Thymus (tissue), 11 donors: ENCODE measurements at regions not wholly inside any gene's neighbourhood (a gene's known extent, or its start where the extent isn't known, plus 50 kb on each side); places are given as distances from the start of the nearest gene placed in this dataset.

Experiments used
- DNase-seq, 9 donors: peaks; one replicate each; pipeline ENCODE4 v3.0.0-alpha.2; 2013; ENCODE audit warnings: low spot score in 9 of 9, low read depth in 6 of 9, missing footprints in 1 of 9
- H3K27ac ChIP-seq, 2 donors: one replicate each; pipeline ENCODE4 v1.5.1; 2013; ENCODE audit warnings: control low read depth in 1 of 2, low read depth in 1 of 2, low read length in 1 of 2, mild to moderate bottlenecking in 1 of 2, moderate library complexity in 1 of 2
- H3K27me3 ChIP-seq, 2 donors: one replicate each; pipeline ENCODE4 v1.5.1; 2013; ENCODE audit warnings: low read length in 1 of 2; ENCODE audit not compliant: control insufficient read depth in 2 of 2, insufficient read depth in 1 of 2
- H3K36me3 ChIP-seq, 2 donors: one replicate each; pipeline ENCODE4 v1.5.1; 2013; ENCODE audit warnings: low read length in 1 of 2, mild to moderate bottlenecking in 1 of 2, moderate library complexity in 1 of 2; ENCODE audit not compliant: control insufficient read depth in 2 of 2, insufficient read depth in 2 of 2
- H3K4me1 ChIP-seq, 2 donors: one replicate each; pipeline ENCODE4 v1.5.1; 2013; ENCODE audit warnings: low read length in 2 of 2; ENCODE audit not compliant: control insufficient read depth in 2 of 2, insufficient read depth in 2 of 2
- H3K4me3 ChIP-seq, 2 donors: one replicate each; pipeline ENCODE4 v1.5.1; 2013; ENCODE audit warnings: low read length in 2 of 2, control low read depth in 1 of 2, mild to moderate bottlenecking in 1 of 2
- H3K9me3 ChIP-seq, 2 donors: one replicate each; pipeline ENCODE4 v1.5.1; 2013; ENCODE audit warnings: low read length in 1 of 2, mild to moderate bottlenecking in 1 of 2; ENCODE audit not compliant: control insufficient read depth in 2 of 2, insufficient read depth in 1 of 2
- WGBS: extraction: QIAGEN DNeasy Blood & Tissue Kit; methylation state at CpG from one replicate; pipeline ENCODE4 v1.1.7; 2013; 5-methylcytosine and 5-hydroxymethylcytosine counted together
- donor health status: healthy.

DNA sequence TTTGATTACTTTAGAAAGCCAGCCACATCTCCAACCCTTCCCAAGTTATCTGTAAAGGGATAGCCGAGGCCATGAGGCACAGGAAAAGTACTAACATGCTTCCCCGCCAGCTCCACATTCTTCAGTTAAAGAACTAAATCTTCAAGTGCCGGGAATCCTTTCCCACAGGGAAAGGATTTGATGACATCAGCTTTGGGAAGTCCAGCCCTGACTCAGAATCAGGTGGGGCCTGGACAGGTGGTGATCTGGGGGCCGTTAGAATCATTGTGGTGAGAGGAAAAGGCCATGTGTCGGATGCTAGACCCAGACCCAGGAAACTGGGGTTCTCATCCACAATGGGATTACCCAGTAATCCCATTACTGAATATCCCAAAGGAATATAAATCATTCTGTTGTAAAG is 580.0 kb downstream of the QKI start:
- Histone ChIP-seq H3K36me3 (no peaks in the 10 kb centered on the region), H3K27me3 (no peaks in the 10 kb centered on the region), H3K4me1 (no peaks in the 10 kb centered on the region), H3K4me3 (no peak overlapping the region), H3K27ac (no peak overlapping the region), H3K9me3 (no peaks in the 10 kb centered on the region)
- DNase-seq = no peak
- WGBS = 95% methylated on average over 5 of the region's 5 CpGs

DNA sequence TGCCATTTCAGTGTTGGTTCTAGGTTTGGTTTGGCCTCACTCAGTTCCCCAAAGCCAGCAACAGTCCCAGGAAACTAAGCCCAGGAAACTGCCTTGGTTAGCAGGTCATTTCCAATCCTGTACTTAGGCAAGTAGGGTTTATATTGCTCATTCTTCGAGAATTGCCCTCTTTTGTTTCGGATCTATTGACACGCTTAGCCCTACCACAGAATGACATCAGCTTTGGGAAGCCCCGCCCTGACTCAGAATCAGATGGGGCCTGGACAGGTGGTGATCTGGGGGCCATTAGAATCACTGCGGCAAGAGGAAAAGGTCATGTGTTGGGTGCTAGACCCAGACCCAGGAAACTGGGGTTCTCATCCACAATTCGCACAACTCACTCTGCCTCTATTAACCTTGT is 578.2 kb downstream of the QKI start:
- no peak overlapping the region for H3K4me3 ChIP-seq
- H3K36me3 ChIP-seq = no peaks in the 10 kb centered on the region
- no peaks in the 10 kb centered on the region for H3K9me3 ChIP-seq
- H3K4me1 ChIP-seq = no peaks in the 10 kb centered on the region
- no peak overlapping the region for H3K27ac ChIP-seq
- H3K27me3 ChIP-seq = no peaks in the 10 kb centered on the region
- DNase-seq = no peak
- 95% methylated on average over 6 of the region's 6 CpGs for WGBS

DNA sequence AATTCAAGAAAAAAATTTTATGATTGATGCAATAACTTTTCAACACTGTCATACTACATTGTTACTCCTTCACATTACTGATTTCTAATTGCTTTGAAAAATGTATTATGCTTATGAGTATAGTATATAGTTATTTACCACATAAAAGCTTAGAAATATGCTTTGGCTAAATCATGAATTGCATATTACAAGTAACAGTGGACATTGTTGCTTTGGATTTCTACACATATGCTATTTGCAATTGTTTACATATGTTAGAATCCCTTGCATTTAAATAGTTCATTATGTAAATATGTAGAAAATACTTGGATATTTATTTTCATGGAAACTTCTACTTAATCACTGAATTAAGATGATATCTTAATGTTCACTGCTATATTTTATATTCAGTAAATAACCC is 577.5 kb downstream of the QKI start:
- no peaks in the 10 kb centered on the region for H3K9me3 ChIP-seq
- H3K4me3 ChIP-seq = no peak overlapping the region
- H3K4me1 ChIP-seq = no peaks in the 10 kb centered on the region
- H3K36me3 ChIP-seq = no peaks in the 10 kb centered on the region
- no peaks in the 10 kb centered on the region for H3K27me3 ChIP-seq
- no peak overlapping the region for H3K27ac ChIP-seq
- no peak for DNase-seq

DNA sequence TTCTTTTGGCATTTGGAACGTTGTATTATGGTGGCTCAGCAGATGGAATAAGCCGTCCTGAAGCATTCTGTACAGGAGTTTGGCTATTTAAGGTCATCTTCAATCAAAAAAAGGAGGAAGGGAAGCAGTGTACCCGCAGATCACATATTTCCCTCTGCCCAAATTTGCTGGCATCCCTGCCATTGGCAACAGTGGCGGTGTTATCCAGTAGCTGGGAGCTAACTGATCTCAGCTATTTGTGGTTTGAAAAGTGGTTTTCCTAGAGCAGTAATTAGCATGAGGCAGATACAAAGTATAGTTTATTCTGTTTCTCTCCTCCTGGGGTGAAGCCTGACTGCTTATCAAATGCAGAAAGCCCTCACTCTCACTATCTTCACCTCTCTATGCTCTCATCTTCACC is 576.8 kb downstream of the QKI start:
- Histone ChIP-seq H3K9me3 (no peaks in the 10 kb centered on the region), H3K4me1 (no peaks in the 10 kb centered on the region), H3K36me3 (no peaks in the 10 kb centered on the region), H3K27ac (no peak overlapping the region), H3K4me3 (no peak overlapping the region), H3K27me3 (no peaks in the 10 kb centered on the region)
- DNase-seq = no peak
- WGBS = 87% methylated on average over 4 of the region's 4 CpGs

DNA sequence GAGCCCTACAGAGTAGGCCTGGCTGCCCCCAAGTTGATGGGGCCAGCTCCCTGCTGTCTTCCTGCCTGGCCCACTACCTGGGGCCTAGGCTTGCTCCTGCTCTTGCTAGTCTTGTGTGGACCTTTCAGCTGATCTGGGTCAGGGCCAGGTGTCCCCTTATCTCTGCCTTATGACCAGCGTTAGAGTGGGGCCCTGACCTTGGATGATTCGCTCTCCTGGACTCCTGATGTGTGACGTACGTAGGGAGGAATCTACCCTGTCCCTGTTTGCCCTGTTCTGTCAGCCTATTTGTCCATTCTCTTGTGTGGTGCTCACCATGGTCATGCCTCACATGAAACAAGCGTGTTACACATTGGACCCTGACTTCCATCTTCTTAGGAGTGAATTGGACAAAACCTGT is 571.8 kb downstream of the QKI start:
- Histone ChIP-seq H3K36me3 (no peaks in the 10 kb centered on the region), H3K4me3 (no peak overlapping the region), H3K9me3 (no peaks in the 10 kb centered on the region), H3K27ac (no peak overlapping the region), H3K27me3 (no peaks in the 10 kb centered on the region), H3K4me1 (peaks cover 0 to 6% of the 10 kb centered on the region in 2 donors)
- DNase-seq = no peak
- WGBS = 88% methylated on average over 5 of the region's 5 CpGs

DNA sequence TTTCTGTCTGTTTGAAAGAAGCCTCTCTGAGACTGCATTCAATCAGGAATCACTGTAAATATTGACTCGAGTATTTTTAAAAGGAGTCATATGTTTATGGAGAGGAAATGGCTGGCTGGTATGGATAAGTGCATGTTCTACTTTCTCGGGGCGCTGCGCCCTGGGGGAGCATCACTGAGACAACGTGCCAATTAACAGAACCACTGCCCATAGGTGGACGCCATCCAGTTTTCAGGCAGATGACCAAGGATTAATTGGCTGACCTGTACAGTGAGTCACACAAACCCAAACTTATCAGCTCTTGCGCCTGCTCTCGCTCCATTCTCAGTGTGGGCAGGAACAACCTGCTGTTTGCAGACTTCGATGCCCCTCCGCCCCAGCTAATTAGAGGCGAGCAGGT is 571.2 kb downstream of the QKI start:
- 81% methylated on average over 11 of the region's 11 CpGs for WGBS

DNA sequence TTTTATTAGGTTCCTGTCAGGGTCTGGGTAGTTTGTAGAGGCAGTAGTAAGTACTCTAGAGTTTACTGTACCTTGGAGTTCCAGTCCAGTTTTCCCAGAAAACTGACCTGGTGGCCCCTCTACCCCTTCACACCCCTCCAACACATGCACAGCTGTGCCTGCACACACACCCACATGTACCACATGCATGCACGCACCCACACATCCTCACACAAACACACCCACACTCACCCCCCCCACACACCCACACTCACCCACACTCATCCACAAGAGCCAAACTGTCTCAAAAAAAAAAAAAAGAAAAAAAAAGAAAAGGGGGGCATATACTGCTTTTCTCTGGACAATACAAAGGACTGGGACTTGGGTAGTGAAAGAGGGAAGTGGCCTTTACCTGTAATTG is 570.5 kb downstream of the QKI start:
- no peak overlapping the region for H3K4me3 ChIP-seq
- no peak overlapping the region for H3K27ac ChIP-seq
- no peak for DNase-seq
- H3K36me3 ChIP-seq = no peaks in the 10 kb centered on the region
- H3K4me1 ChIP-seq = peaks cover 0 to 6% of the 10 kb centered on the region in 2 donors
- H3K27me3 ChIP-seq = no peaks in the 10 kb centered on the region
- 76% methylated on average over 1 of the region's 1 CpG for WGBS
- no peaks in the 10 kb centered on the region for H3K9me3 ChIP-seq

More for the DNA sequence above, 571.2 kb downstream of the QKI start:
- DNase-seq = no peak
- Histone ChIP-seq H3K27ac (no peak overlapping the region), H3K27me3 (no peaks in the 10 kb centered on the region), H3K36me3 (no peaks in the 10 kb centered on the region), H3K9me3 (no peaks in the 10 kb centered on the region), H3K4me3 (no peak overlapping the region), H3K4me1 (peaks cover 0 to 6% of the 10 kb centered on the region in 2 donors)

DNA sequence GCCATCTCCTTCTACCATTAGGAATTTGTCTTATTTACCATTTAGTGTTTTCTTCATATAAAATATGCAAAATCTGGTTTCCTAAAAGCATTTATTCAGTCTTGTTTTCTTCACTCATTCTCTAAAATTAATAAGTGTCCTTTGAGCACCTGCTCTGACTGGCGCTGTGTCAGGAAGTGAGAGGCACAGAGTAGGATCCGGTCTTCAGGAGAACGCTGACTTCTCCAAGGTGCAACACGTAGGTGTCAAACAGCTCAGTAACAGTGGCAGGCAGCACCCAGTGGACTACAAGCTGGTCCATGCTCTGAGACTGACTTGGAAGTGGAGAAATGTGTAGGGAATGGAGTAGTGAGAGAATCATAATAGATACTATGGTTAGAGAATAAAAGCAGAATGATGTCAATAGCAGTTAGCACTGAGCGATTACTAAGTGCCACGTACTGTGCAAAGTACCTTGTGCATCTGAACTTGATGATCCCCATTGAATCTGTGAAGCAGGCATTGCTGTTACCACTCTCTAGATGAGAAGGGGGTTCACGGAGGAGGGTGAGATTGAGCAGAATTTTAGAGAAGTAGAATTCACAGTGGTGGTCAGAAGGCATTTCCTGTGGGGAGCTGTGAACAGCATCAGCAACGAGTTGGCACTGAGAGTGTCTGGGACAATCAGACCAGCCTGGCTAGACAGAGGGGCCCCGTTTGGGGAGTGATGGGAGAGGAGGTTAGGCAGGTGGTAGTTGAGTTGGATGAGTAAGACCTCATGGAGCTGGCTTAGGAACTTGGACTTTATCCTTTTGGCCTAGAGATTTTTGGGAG is 569.8 kb downstream of the QKI start:
- H3K36me3 ChIP-seq = no peaks in the 10 kb centered on the region
- no peaks in the 10 kb centered on the region for H3K9me3 ChIP-seq
- peaks cover 0 to 6% of the 10 kb centered on the region in 2 donors for H3K4me1 ChIP-seq
- no peak overlapping the region for H3K27ac ChIP-seq
- DNase-seq = no peak
- 10% methylated on average over 9 of the region's 9 CpGs for WGBS
- H3K27me3 ChIP-seq = no peaks in the 10 kb centered on the region
- no peak overlapping the region for H3K4me3 ChIP-seq

DNA sequence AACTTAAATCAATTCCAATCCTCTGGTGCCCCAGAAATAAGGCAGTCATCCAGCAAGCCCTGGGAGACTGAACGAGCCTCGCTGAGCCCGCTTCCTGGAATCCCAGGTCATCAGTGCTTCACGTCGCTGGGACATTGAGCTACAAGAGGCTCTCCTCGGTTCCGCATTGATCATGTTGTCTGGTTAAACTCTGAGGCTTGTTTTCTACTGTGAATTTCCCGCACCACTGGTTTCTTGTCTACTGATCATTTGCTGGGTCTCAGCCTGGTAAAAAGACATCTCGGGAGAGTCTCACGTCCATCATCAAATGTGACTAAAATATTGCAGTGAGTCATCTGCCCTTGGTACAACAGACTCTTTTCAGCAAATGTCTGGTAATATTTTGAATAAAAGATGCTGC is 569.2 kb downstream of the QKI start:
- H3K9me3 ChIP-seq = no peaks in the 10 kb centered on the region
- no peak overlapping the region for H3K27ac ChIP-seq
- H3K27me3 ChIP-seq = no peaks in the 10 kb centered on the region
- DNase-seq = no peak
- peaks cover 0 to 6% of the 10 kb centered on the region in 2 donors for H3K4me1 ChIP-seq
- no peak overlapping the region for H3K4me3 ChIP-seq
- 92% methylated on average over 10 of the region's 10 CpGs for WGBS
- no peaks in the 10 kb centered on the region for H3K36me3 ChIP-seq
